A549 (cell line): ENCODE measurements at regions not wholly inside any gene's neighbourhood (a gene's known extent, or its start where the extent isn't known, plus 50 kb on each side); places are given as distances from the start of the nearest gene placed in this dataset.

Source experiments
- ATAC-seq, 2 experiments: fragments of 200-7000 bp in 1 of 2; fragments of >200 bp in 1 of 2; cut with Nextera tagmentation in 1 of 2; cut with Tn5 transposase in 1 of 2; 3 replicates each; pipeline versions ENCODE4 v1.8.0 to v1.9.1; 2018 to 2020; ENCODE audit warnings: mild to moderate bottlenecking in 1 of 2, moderate library complexity in 1 of 2
- CTCF ChIA-PET: fragments of 300-600 bp; sonication (Branson Sonifier 250); formaldehyde crosslinking; extraction: SDS; loops from one replicate; lab custom pipeline; 2021; ENCODE audit warnings: antibody characterized with exemption, inconsistent platforms; lab: Yijun Ruan, JAX
- POLR2A ChIA-PET: fragments of 350-600 bp; formaldehyde crosslinking; extraction: SDS; loops from one replicate; lab custom pipeline; 2021; ENCODE audit warnings: antibody characterized with exemption, inconsistent platforms; lab: Yijun Ruan, JAX
- DNase-seq, 2 experiments: peaks; one replicate each; pipeline versions ENCODE4 v3.0.0 to v3.0.0-alpha.2; 2011 to 2016; ENCODE audit warnings: low read depth in 1 of 2, low spot score in 1 of 2
- FAIRE-seq: peaks from 2 replicates; lab custom pipeline; 2011; peaks lifted over from hg19 to GRCh38; lab: Jason Lieb, UNC
- H3K27ac ChIP-seq, 2 experiments: fragments of >200 bp; sonication (Bioruptor Twin); formaldehyde crosslinking; 3 replicates each; pipeline ENCODE4 v1.5.1; 2016 to 2017
- H3K4me1 ChIP-seq: fragments of >200 bp; sonication (Bioruptor Twin); formaldehyde crosslinking; 3 replicates; pipeline ENCODE4 v1.6.1; 2016
- H3K4me2 ChIP-seq: fragments of >200 bp; sonication (Bioruptor Twin); formaldehyde crosslinking; 3 replicates; pipeline ENCODE4 v1.6.1; 2016
- H3K4me3 ChIP-seq: fragments of >200 bp; sonication (Bioruptor Twin); formaldehyde crosslinking; 3 replicates; pipeline ENCODE4 v1.5.1; 2016
- H3K9me3 ChIP-seq: fragments of >200 bp; sonication (Bioruptor Twin); formaldehyde crosslinking; 3 replicates; pipeline ENCODE4 v1.6.1; 2016
- ATOH8 ChIP-seq: fragments of 250-450 bp; sonication (Bioruptor Pico); IDR thresholded peaks from 2 replicates; pipeline ENCODE4 v1.5.0; 2020; ENCODE audit warnings: low read depth, mild to moderate bottlenecking, moderate library complexity
- CBX2 ChIP-seq: fragments of 200-600 bp; sonication (generic); IDR thresholded peaks from 2 replicates; pipeline ENCODE4 v1.6.1; 2016; ENCODE audit warnings: low read depth, mild to moderate bottlenecking, borderline replicate concordance
- CEBPB ChIP-seq, 2 experiments: fragments of >200 bp in 1 of 2; sonication (Bioruptor Twin) in 1 of 2; formaldehyde crosslinking in 1 of 2; IDR thresholded peaks; 2 replicates each; pipeline ENCODE4 v1.6.1; 2012 to 2016
- CHD2 ChIP-seq: fragments of 150-350 bp; IDR thresholded peaks from 2 replicates; pipeline ENCODE4 v1.6.1; 2014; ENCODE audit warnings: low read length; ENCODE audit not compliant: partially characterized antibody
- CHD4 ChIP-seq: fragments of 200-600 bp; sonication (generic); IDR thresholded peaks from 2 replicates; pipeline ENCODE4 v1.6.1; 2016; ENCODE audit warnings: antibody characterized with exemption, mild to moderate bottlenecking, borderline replicate concordance
- CTCF ChIP-seq: fragments of >200 bp; sonication (Bioruptor Twin); formaldehyde crosslinking; IDR thresholded peaks from 3 replicates; pipeline ENCODE4 v1.5.1; 2016
- E2F6 ChIP-seq: IDR thresholded peaks from 2 replicates; pipeline ENCODE4 v1.6.1; 2012; ENCODE audit warnings: low read depth, borderline replicate concordance
- EP300 ChIP-seq, 2 experiments: fragments of >200 bp; sonication (Bioruptor Twin); formaldehyde crosslinking; IDR thresholded peaks; 2 replicates in 1 of 2; 3 replicates in 1 of 2; pipeline ENCODE4 v1.6.1; 2016 to 2017
- ESRRA ChIP-seq: fragments of 150-350 bp; IDR thresholded peaks from 2 replicates; pipeline ENCODE4 v1.6.1; 2014; ENCODE audit warnings: mild to moderate bottlenecking, low read length, borderline replicate concordance
- FOSL2 ChIP-seq, 2 experiments: fragments of 450-650 bp in 1 of 2; fragments of >200 bp in 1 of 2; sonication (Bioruptor Twin) in 1 of 2; formaldehyde crosslinking; IDR thresholded peaks; 2 replicates each; pipeline versions ENCODE4 v1.5.0 to v1.6.1; 2016 to 2020; ENCODE audit warnings: mild to moderate bottlenecking in 1 of 2, moderate library complexity in 1 of 2
- HES2 ChIP-seq: fragments of >200 bp; sonication (Bioruptor Twin); formaldehyde crosslinking; IDR thresholded peaks from 2 replicates; pipeline ENCODE4 v1.6.1; 2016
- HOXA7 ChIP-seq: fragments of 250-450 bp; sonication (Bioruptor Pico); IDR thresholded peaks from 2 replicates; pipeline ENCODE4 v1.5.0; 2020; ENCODE audit warnings: mild to moderate bottlenecking, moderate library complexity
- HOXB13 ChIP-seq: fragments of 250-450 bp; sonication (Bioruptor Pico); IDR thresholded peaks from 2 replicates; pipeline ENCODE4 v1.5.0; 2020; ENCODE audit warnings: low read depth, mild to moderate bottlenecking, moderate library complexity
- JUNB ChIP-seq: fragments of >200 bp; sonication (Bioruptor Twin); formaldehyde crosslinking; IDR thresholded peaks from 2 replicates; pipeline ENCODE4 v1.6.1; 2016
- KDM5A ChIP-seq: fragments of 200-600 bp; sonication (generic); IDR thresholded peaks from 2 replicates; pipeline ENCODE4 v1.6.1; 2016; ENCODE audit warnings: antibody characterized with exemption, mild to moderate bottlenecking
- MAFK ChIP-seq: fragments of 450-650 bp; IDR thresholded peaks from 2 replicates; pipeline ENCODE4 v1.6.1; 2014; ENCODE audit not compliant: partially characterized antibody
- MYC ChIP-seq: IDR thresholded peaks from 2 replicates; pipeline ENCODE4 v1.6.1; 2012; ENCODE audit warnings: mild to moderate bottlenecking, inconsistent platforms, low read length, improper control_type of control experiment, borderline replicate concordance
- NFE2L2 ChIP-seq: fragments of 150-350 bp; conservative IDR thresholded peaks from 2 replicates; pipeline ENCODE4 v1.6.1; 2014; ENCODE audit warnings: low read length
- NPAS2 ChIP-seq: fragments of 250-450 bp; sonication (Bioruptor Pico); IDR thresholded peaks from 2 replicates; pipeline ENCODE4 v1.8.0; 2022; ENCODE audit warnings: mild to moderate bottlenecking, moderate library complexity, borderline replicate concordance
- NR3C1 ChIP-seq: fragments of >200 bp; sonication (Bioruptor Twin); formaldehyde crosslinking; IDR thresholded peaks from 3 replicates; pipeline ENCODE4 v1.6.1; 2017
- PHF8 ChIP-seq: fragments of 200-600 bp; sonication (generic); IDR thresholded peaks from 2 replicates; pipeline ENCODE4 v1.6.1; 2016; ENCODE audit warnings: low read depth, mild to moderate bottlenecking, antibody characterized with exemption, moderate library complexity, borderline replicate concordance
- POLR2A ChIP-seq: IDR thresholded peaks from 2 replicates; pipeline ENCODE4 v1.6.1; 2012; ENCODE audit warnings: mild to moderate bottlenecking, low read length
- POLR2AphosphoS2 ChIP-seq: conservative IDR thresholded peaks from 2 replicates; pipeline ENCODE4 v1.6.1; 2012; ENCODE audit warnings: low read length, improper control_type of control experiment, inconsistent platforms
- RCOR1 ChIP-seq: fragments of 150-350 bp; IDR thresholded peaks from 2 replicates; pipeline ENCODE4 v1.6.1; 2014; ENCODE audit warnings: antibody characterized with exemption, low read length, low read depth
- RFX5 ChIP-seq: fragments of 450-650 bp; IDR thresholded peaks from 2 replicates; pipeline ENCODE4 v1.7.1; 2014; ENCODE audit warnings: antibody characterized with exemption, mild to moderate bottlenecking, moderate library complexity
- SREBF2 ChIP-seq: fragments of 450-650 bp; IDR thresholded peaks from 2 replicates; pipeline ENCODE4 v1.6.1; 2014; ENCODE audit warnings: mild to moderate bottlenecking, moderate library complexity
- USF2 ChIP-seq: fragments of 450-650 bp; IDR thresholded peaks from 2 replicates; pipeline ENCODE4 v1.6.1; 2014; ENCODE audit warnings: antibody characterized with exemption
- ZC3H11A ChIP-seq: fragments of 450-650 bp; IDR thresholded peaks from 2 replicates; pipeline ENCODE4 v1.6.1; 2014; ENCODE audit warnings: antibody characterized with exemption, mild to moderate bottlenecking
- ZNF302 ChIP-seq: fragments of 250-450 bp; sonication (Bioruptor Pico); IDR thresholded peaks from 2 replicates; pipeline ENCODE4 v1.9.0; 2021; ENCODE audit warnings: inconsistent platforms, mild to moderate bottlenecking, moderate library complexity
- ZSCAN20 ChIP-seq: fragments of 250-450 bp; sonication (Bioruptor Pico); IDR thresholded peaks from 2 replicates; pipeline ENCODE4 v1.8.0; 2022; ENCODE audit warnings: mild to moderate bottlenecking, moderate library complexity
- WGBS: methylation state at CpG from one replicate; pipeline ENCODE4 v1.1.6; 2017; ENCODE audit errors: missing lambda C conversion rate; 5-methylcytosine and 5-hydroxymethylcytosine counted together

GRCh38 chr16:5993356-5993755 lies 895.8 kb upstream of the EEF2KMT start:
- H3K9me3 ChIP-seq, result no peaks in the 10 kb centered on the region
- no peak for ATAC-seq
- no peak for TF ChIP-seq NPAS2 (CRISPR knock-in tag)
- TF ChIP-seq ATOH8, result no peak
- TF ChIP-seq PHF8, result no peak
- TF ChIP-seq ZSCAN20 (CRISPR knock-in tag), result no peak
- TF ChIP-seq HOXA7, result no peak
- TF ChIP-seq, all 56 proteins: peak for 0
- no peak overlapping the region for H3K4me2 ChIP-seq
- FAIRE-seq (no peak), DNase-seq (no peak)
- 24% methylated on average over 2 of the region's 2 CpGs for WGBS
- CTCF ChIA-PET, result no interaction called here
- POLR2A ChIA-PET, result no interaction called here
- no peak overlapping the region for H3K27ac ChIP-seq
- H3K4me3 ChIP-seq, result no peak overlapping the region
- H3K4me1 ChIP-seq, result no peaks in the 10 kb centered on the region

GRCh38 chr16:5982979-5983378 lies 885.4 kb upstream of the EEF2KMT start:
- Histone ChIP-seq H3K4me3 (no peak overlapping the region), H3K9me3 (no peaks in the 10 kb centered on the region)
- TF ChIP-seq CEBPB (IDR thresholded peaks at IDR 0.05) (no peak), MAFK (no peak), HOXB13 (no peak), NPAS2 (CRISPR knock-in tag) (no peak), CBX2 (no peak), RFX5 (no peak), KDM5A (no peak), NR3C1 (no peak), SREBF2 (no peak), MYC (no peak), HES2 (no peak), USF2 (no peak), FOSL2 (IDR thresholded peaks at IDR 0.05) (no peak), FOSL2 (CRISPR knock-in tag; IDR thresholded peaks at IDR 0.05) (no peak)
- TF ChIP-seq, all 56 proteins: peak for 0
- H3K4me2 ChIP-seq, result no peak overlapping the region
- 0% methylated on average over 9 of the region's 11 CpGs for WGBS
- no peak overlapping the region for H3K27ac ChIP-seq
- FAIRE-seq (no peak), ATAC-seq (no peak), DNase-seq (no peak)
- ChIA-PET POLR2A (no interaction called here), CTCF (interaction anchor here (0.5 kb wide), 1 partner anchor 435 kb away, joined by 4 read pairs; no protein-coding TSS in a partner anchor)
- H3K4me1 ChIP-seq, result no peaks in the 10 kb centered on the region

GRCh38 chr16:5979905-5980550 lies 882.4 kb upstream of the EEF2KMT start:
- ATAC-seq (no peak), FAIRE-seq (no peak), DNase-seq (no peak)
- ChIA-PET CTCF (no interaction called here), POLR2A (no interaction called here)
- no peak overlapping the region for H3K4me3 ChIP-seq
- no peak overlapping the region for H3K4me2 ChIP-seq
- H3K9me3 ChIP-seq, result no peaks in the 10 kb centered on the region
- H3K4me1 ChIP-seq, result no peaks in the 10 kb centered on the region
- TF ChIP-seq NFE2L2, result no peak
- no peak for TF ChIP-seq EP300 (IDR thresholded peaks at IDR 0.05)
- TF ChIP-seq POLR2A, result no peak
- TF ChIP-seq MAFK, result no peak
- no peak for TF ChIP-seq CHD2
- TF ChIP-seq POLR2AphosphoS2, result no peak
- TF ChIP-seq JUNB, result no peak
- no peak for TF ChIP-seq HES2
- TF ChIP-seq ESRRA, result no peak
- no peak for TF ChIP-seq RCOR1
- no peak for TF ChIP-seq CHD4
- TF ChIP-seq RFX5, result no peak
- no peak for TF ChIP-seq ZC3H11A
- TF ChIP-seq NPAS2 (CRISPR knock-in tag), result no peak
- no peak for TF ChIP-seq CTCF
- TF ChIP-seq CEBPB (IDR thresholded peaks at IDR 0.05), result no peak
- no peak for TF ChIP-seq ATOH8
- no peak for TF ChIP-seq ZNF302 (CRISPR knock-in tag)
- TF ChIP-seq E2F6, result no peak
- H3K27ac ChIP-seq, result no peak overlapping the region
- 2% methylated on average over 6 of the region's 10 CpGs for WGBS
